ENCODE measurements at regions not wholly inside any gene's neighbourhood (a gene's known extent, or its start where the extent isn't known, plus 50 kb on each side); places are given as distances from the start of the nearest gene placed in this dataset.
A peak's percentile ranks its signal among the peaks of the same experiment; 100 is the strongest.

DNA sequence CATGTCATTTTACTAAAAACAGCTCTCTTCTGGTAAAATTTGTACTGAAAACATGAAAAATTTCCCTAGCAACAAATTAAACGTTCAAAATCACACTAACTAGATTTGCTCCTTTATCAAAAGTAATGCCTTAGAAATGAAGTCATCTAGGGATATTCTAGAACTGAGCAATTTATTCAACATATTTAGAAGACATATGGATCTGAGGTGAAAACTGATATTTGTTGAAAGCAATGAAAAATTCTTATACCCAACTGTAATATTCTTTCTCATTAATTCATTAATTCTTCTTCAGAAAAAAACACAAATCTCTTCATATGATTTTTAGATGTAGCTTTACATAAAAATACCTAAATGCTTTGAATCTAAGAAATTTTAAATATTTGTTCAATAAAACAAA, 604.9 kb downstream of the NR2F1-AS1 start:
- Histone ChIP-seq H3K9ac (ENCODE audit: insufficient read depth, low read length) (no peak overlapping the region), H3K4me2 (ENCODE audit: extremely low read depth, insufficient read depth, low read length) (no peak overlapping the region), H3K9me3 (ENCODE audit: control insufficient read depth, insufficient read depth, low read depth, low read length) (no peaks in the 10 kb centered on the region), H2AFZ (ENCODE audit: low read length) (no peak overlapping the region), H3K79me2 (ENCODE audit: control insufficient read depth, insufficient read depth, low read length) (no peaks in the 10 kb centered on the region), H3K36me3 (ENCODE audit: control insufficient read depth, insufficient read depth, low read length) (no peaks in the 10 kb centered on the region), H3K27ac (ENCODE audit: insufficient read depth, low read length) (no peak overlapping the region), H3K4me1 (ENCODE audit: control insufficient read depth, extremely low read depth, insufficient read depth, low read length) (no peaks in the 10 kb centered on the region), H3K4me3 (replicated peaks in 1 of 4; ENCODE audit: control extremely low read depth in 1 of 4, insufficient read depth in 1 of 4, low read depth in 3 of 4, low read length in 4 of 4) (no peak overlapping the region), H3K27me3 (ENCODE audit: control insufficient read depth, insufficient read depth, low read length) (no peaks in the 10 kb centered on the region), H4K20me1 (ENCODE audit: control insufficient read depth, extremely low read depth, insufficient read depth, low read length) (no peaks in the 10 kb centered on the region)
- DNase-seq (ENCODE audit: low read depth in 2 of 2): no peak
- TF ChIP-seq EZH2 (IDR thresholded peaks at IDR 0.05; ENCODE audit: low read length, missing control alignments): no peak
- TF ChIP-seq, protein P1, sequence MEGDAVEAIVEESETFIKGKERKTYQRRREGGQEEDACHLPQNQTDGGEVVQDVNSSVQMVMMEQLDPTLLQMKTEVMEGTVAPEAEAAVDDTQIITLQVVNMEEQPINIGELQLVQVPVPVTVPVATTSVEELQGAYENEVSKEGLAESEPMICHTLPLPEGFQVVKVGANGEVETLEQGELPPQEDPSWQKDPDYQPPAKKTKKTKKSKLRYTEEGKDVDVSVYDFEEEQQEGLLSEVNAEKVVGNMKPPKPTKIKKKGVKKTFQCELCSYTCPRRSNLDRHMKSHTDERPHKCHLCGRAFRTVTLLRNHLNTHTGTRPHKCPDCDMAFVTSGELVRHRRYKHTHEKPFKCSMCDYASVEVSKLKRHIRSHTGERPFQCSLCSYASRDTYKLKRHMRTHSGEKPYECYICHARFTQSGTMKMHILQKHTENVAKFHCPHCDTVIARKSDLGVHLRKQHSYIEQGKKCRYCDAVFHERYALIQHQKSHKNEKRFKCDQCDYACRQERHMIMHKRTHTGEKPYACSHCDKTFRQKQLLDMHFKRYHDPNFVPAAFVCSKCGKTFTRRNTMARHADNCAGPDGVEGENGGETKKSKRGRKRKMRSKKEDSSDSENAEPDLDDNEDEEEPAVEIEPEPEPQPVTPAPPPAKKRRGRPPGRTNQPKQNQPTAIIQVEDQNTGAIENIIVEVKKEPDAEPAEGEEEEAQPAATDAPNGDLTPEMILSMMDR (conservative IDR thresholded peaks at IDR 0.05 in 1 of 2, IDR thresholded peaks at IDR 0.05 in 1 of 2; ENCODE audit: low read depth in 1 of 2, low read length in 2 of 2): no peak

DNA sequence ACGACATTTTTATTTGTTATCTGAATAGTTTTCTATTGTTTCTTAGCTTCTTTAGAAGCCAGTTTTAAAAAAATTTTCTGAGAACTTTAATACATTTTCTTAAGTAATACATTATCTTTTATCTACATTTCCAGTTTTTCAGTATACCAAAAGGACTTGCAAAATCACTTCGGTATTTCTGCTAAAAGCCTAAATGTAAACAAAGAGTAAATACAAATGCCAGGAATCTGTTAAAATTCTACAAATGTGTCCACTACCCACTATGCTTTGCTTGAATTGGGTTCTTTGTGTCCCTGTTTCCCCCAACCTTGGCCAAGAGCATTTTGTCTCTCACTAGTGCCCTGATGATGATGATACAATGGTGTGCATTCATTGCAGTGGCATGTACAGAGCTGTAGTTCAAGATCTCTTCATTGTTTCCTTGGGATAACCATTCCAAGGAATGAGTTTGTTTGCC, 611.2 kb downstream of the NR2F1-AS1 start:
- Histone ChIP-seq H3K27ac (ENCODE audit: insufficient read depth, low read length) (no peak overlapping the region), H3K9me3 (ENCODE audit: control insufficient read depth, insufficient read depth, low read depth, low read length) (no peaks in the 10 kb centered on the region), H3K79me2 (ENCODE audit: control insufficient read depth, insufficient read depth, low read length) (no peaks in the 10 kb centered on the region), H3K4me1 (ENCODE audit: control insufficient read depth, extremely low read depth, insufficient read depth, low read length) (no peaks in the 10 kb centered on the region), H3K9ac (ENCODE audit: insufficient read depth, low read length) (no peak overlapping the region), H3K36me3 (ENCODE audit: control insufficient read depth, insufficient read depth, low read length) (no peaks in the 10 kb centered on the region), H3K4me2 (ENCODE audit: extremely low read depth, insufficient read depth, low read length) (no peak overlapping the region), H2AFZ (ENCODE audit: low read length) (no peak overlapping the region), H3K4me3 (replicated peaks in 1 of 4; ENCODE audit: control extremely low read depth in 1 of 4, insufficient read depth in 1 of 4, low read depth in 3 of 4, low read length in 4 of 4) (no peak overlapping the region), H3K27me3 (ENCODE audit: control insufficient read depth, insufficient read depth, low read length) (no peaks in the 10 kb centered on the region), H4K20me1 (ENCODE audit: control insufficient read depth, extremely low read depth, insufficient read depth, low read length) (no peaks in the 10 kb centered on the region)
- peak; percentile 32 to 40 for DNase-seq (ENCODE audit: low read depth in 2 of 2)
- TF ChIP-seq EZH2 (IDR thresholded peaks at IDR 0.05; ENCODE audit: low read length, missing control alignments): no peak
- TF ChIP-seq, protein P1 (conservative IDR thresholded peaks at IDR 0.05 in 1 of 2, IDR thresholded peaks at IDR 0.05 in 1 of 2; ENCODE audit: low read depth in 1 of 2, low read length in 2 of 2): no peak

DNA sequence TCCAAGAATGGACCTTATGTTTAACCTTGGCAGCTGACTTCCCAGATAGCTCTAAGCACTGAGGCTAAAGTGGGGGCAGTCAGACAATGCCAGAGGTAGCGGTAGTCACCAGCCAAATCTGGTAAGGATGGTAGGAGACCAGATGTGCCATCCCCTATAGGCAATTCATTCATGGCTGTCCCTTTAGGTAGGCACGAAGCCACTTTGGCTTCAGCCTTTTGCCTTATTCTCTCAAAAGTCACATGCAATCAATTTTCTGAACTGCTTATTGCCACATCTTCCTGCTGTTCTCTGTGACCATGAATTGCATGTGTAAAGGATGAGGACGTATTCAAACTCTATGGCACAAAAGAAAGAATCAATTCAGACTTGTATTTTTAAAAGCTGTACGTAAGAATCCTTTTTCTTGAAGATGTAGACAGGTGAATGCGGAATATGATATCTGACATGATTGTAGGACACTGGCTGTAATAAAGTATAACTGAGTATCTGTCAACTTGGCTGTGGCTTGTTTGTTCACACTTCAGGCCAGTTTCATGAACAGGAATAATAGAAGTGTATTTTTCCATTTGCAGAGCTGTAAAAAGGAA, 611.7 kb downstream of the NR2F1-AS1 start:
- H3K4me2 ChIP-seq (ENCODE audit: extremely low read depth, insufficient read depth, low read length): no peak overlapping the region
- H3K4me3 ChIP-seq (replicated peaks in 1 of 4; ENCODE audit: control extremely low read depth in 1 of 4, insufficient read depth in 1 of 4, low read depth in 3 of 4, low read length in 4 of 4): no peak overlapping the region
- no peak overlapping the region for H3K27ac ChIP-seq (ENCODE audit: insufficient read depth, low read length)
- no peak overlapping the region for H2AFZ ChIP-seq (ENCODE audit: low read length)
- no peaks in the 10 kb centered on the region for H3K9me3 ChIP-seq (ENCODE audit: control insufficient read depth, insufficient read depth, low read depth, low read length)
- no peaks in the 10 kb centered on the region for H3K36me3 ChIP-seq (ENCODE audit: control insufficient read depth, insufficient read depth, low read length)
- TF ChIP-seq, protein P1 (conservative IDR thresholded peaks at IDR 0.05 in 1 of 2, IDR thresholded peaks at IDR 0.05 in 1 of 2; ENCODE audit: low read depth in 1 of 2, low read length in 2 of 2): no peak
- TF ChIP-seq EZH2 (IDR thresholded peaks at IDR 0.05; ENCODE audit: low read length, missing control alignments): no peak
- no peak overlapping the region for H3K9ac ChIP-seq (ENCODE audit: insufficient read depth, low read length)
- no peaks in the 10 kb centered on the region for H3K27me3 ChIP-seq (ENCODE audit: control insufficient read depth, insufficient read depth, low read length)
- no peaks in the 10 kb centered on the region for H4K20me1 ChIP-seq (ENCODE audit: control insufficient read depth, extremely low read depth, insufficient read depth, low read length)
- H3K4me1 ChIP-seq (ENCODE audit: control insufficient read depth, extremely low read depth, insufficient read depth, low read length): no peaks in the 10 kb centered on the region
- peak in 1 of 2 donors; percentile 4 for DNase-seq (ENCODE audit: low read depth in 2 of 2)
- no peaks in the 10 kb centered on the region for H3K79me2 ChIP-seq (ENCODE audit: control insufficient read depth, insufficient read depth, low read length)

Measured in fibroblast of lung (primary cell).